K562 (cell line): ENCODE measurements at regions not wholly inside any gene's neighbourhood (a gene's known extent, or its start where the extent isn't known, plus 50 kb on each side); places are given as distances from the start of the nearest gene placed in this dataset.

Source experiments
- ATAC-seq: fragments of 200-7000 bp; cut with Tn5 transposase; 3 replicates; pipeline ENCODE4 v1.9.1; 2020; ENCODE audit warnings: moderate library complexity
- BruUV-seq: library from RNA; stranded (reverse); fragments of 400-500 nt; replicated peaks from 2 replicates; lab custom pipeline; 2021; lab: Mats Ljungman, UMichigan
- CTCF ChIA-PET: fragments of 300-600 bp; formaldehyde crosslinking; extraction: SDS; loops from one replicate; lab custom pipeline; 2021; ENCODE audit warnings: low intra/inter-chr PET ratio; lab: Yijun Ruan, JAX
- POLR2A ChIA-PET: fragments of 300-600, 350-650 bp; sonication (Branson Sonifier 250); formaldehyde crosslinking; extraction: SDS; loops from one replicate; lab custom pipeline; 2021; ENCODE audit warnings: antibody characterized with exemption, inconsistent platforms; lab: Yijun Ruan, JAX
- DNase-seq, 4 experiments: peaks; one replicate each; pipeline versions ENCODE4 v3.0.0 to v3.0.0-alpha.2; 2011 to 2018; ENCODE audit warnings: low spot score in 3 of 4, mixed read lengths in 3 of 4; ENCODE audit errors: extremely low read depth in 1 of 4
- FAIRE-seq: peaks from 2 replicates; lab custom pipeline; 2011; peaks lifted over from hg19 to GRCh38; lab: Jason Lieb, UNC
- H2AFZ ChIP-seq: 2 replicates; pipeline ENCODE4 v1.6.0; 2011; ENCODE audit warnings: low read depth, low read length, control low read depth, inconsistent platforms
- H3K27ac ChIP-seq: fragments of 200-600 bp; 3 replicates; pipeline ENCODE4 v1.8.0; 2011; ENCODE audit warnings: low read depth, mild to moderate bottlenecking, control low read depth, inconsistent platforms, low read length, moderate library complexity, mixed read lengths; ENCODE audit errors: extremely low read depth
- H3K27me3 ChIP-seq, 2 experiments: fragments of 300-600 bp in 1 of 2; 2 replicates in 1 of 2; 3 replicates in 1 of 2; pipeline versions ENCODE4 v1.6.0 to v1.8.0; 2011; ENCODE audit warnings: inconsistent platforms in 2 of 2, low read length in 2 of 2, mild to moderate bottlenecking in 1 of 2, mixed read lengths in 1 of 2, moderate library complexity in 1 of 2; ENCODE audit not compliant: control insufficient read depth in 2 of 2, insufficient read depth in 2 of 2
- H3K36me3 ChIP-seq: fragments of 300-600 bp; 3 replicates; pipeline ENCODE4 v1.8.0; 2011; ENCODE audit warnings: mild to moderate bottlenecking, low read length, inconsistent platforms; ENCODE audit not compliant: control insufficient read depth, insufficient read depth
- H3K4me1 ChIP-seq, 2 experiments: fragments of 200-600 bp in 1 of 2; replicated peaks in 1 of 2; 2 replicates in 1 of 2; 3 replicates in 1 of 2; pipeline versions ENCODE4 v1.5.1 to v1.8.0; 2011; ENCODE audit warnings: inconsistent platforms in 2 of 2, low read length in 2 of 2, mild to moderate bottlenecking in 1 of 2, mixed read lengths in 1 of 2, moderate library complexity in 1 of 2; ENCODE audit not compliant: control insufficient read depth in 2 of 2, insufficient read depth in 2 of 2
- H3K4me2 ChIP-seq: 2 replicates; pipeline ENCODE4 v1.6.1; 2011; ENCODE audit warnings: low read length, control low read depth, inconsistent platforms, mixed read lengths; ENCODE audit not compliant: insufficient read depth
- H3K4me3 ChIP-seq: fragments of 200-600 bp; sonication (generic), shearing (Covaris generic); 2 replicates; pipeline ENCODE4 v1.5.1; 2016; ENCODE audit warnings: control low read depth, inconsistent platforms
- H3K79me2 ChIP-seq: fragments of 200-600 bp; 3 replicates; pipeline ENCODE4 v1.8.0; 2011; ENCODE audit warnings: low read length, inconsistent platforms; ENCODE audit not compliant: control insufficient read depth, insufficient read depth
- H3K9ac ChIP-seq, 2 experiments: 2 replicates each; pipeline versions ENCODE4 v1.6.0 to v1.6.1; 2011; ENCODE audit warnings: low read depth in 2 of 2, low read length in 2 of 2, control low read depth in 1 of 2, inconsistent platforms in 1 of 2, mild to moderate bottlenecking in 1 of 2, mixed read lengths in 1 of 2; ENCODE audit not compliant: insufficient read depth in 1 of 2
- H3K9me1 ChIP-seq: one replicate; pipeline ENCODE4 v1.6.0; 2011; ENCODE audit warnings: inconsistent platforms, mild to moderate bottlenecking, low read length, moderate library complexity; ENCODE audit not compliant: control insufficient read depth, insufficient read depth
- H3K9me3 ChIP-seq: replicated peaks from 2 replicates; pipeline ENCODE4 v1.5.1; 2011; ENCODE audit warnings: low read depth, low read length, inconsistent platforms; ENCODE audit not compliant: control insufficient read depth, insufficient read depth
- H4K20me1 ChIP-seq: replicated peaks from 2 replicates; pipeline ENCODE4 v1.6.1; 2011; ENCODE audit warnings: low read length, inconsistent platforms, mixed read lengths; ENCODE audit not compliant: control insufficient read depth, insufficient read depth
- CSDE1 ChIP-seq, 2 experiments: fragments of 450-650 bp; IDR thresholded peaks; 2 replicates each; pipeline ENCODE4 v1.6.1; 2016; ENCODE audit warnings: mild to moderate bottlenecking in 1 of 2
- ELF2 ChIP-seq: fragments of 250-450 bp; sonication (Bioruptor Pico); IDR thresholded peaks from 2 replicates; pipeline ENCODE4 v1.5.0; 2021; ENCODE audit warnings: mild to moderate bottlenecking
- FOXA3 ChIP-seq, 2 experiments: fragments of 450-650 bp in 1 of 2; sonication (generic) in 1 of 2; formaldehyde crosslinking; IDR thresholded peaks in 1 of 2; conservative IDR thresholded peaks in 1 of 2; 2 replicates each; pipeline versions ENCODE4 v1.4.0 to v1.8.0; 2020 to 2022; ENCODE audit warnings: mild to moderate bottlenecking in 2 of 2, missing genetic modification reagents in 1 of 2
- HDAC1 ChIP-seq, 2 experiments: fragments of 450-650 bp; IDR thresholded peaks; 2 replicates each; pipeline ENCODE4 v1.6.1; 2016 to 2017; ENCODE audit warnings: inconsistent platforms in 1 of 2, mild to moderate bottlenecking in 1 of 2, moderate library complexity in 1 of 2
- ILF3 ChIP-seq: fragments of 450-650 bp; IDR thresholded peaks from 2 replicates; pipeline ENCODE4 v1.6.1; 2018; ENCODE audit warnings: antibody characterized with exemption, mild to moderate bottlenecking, moderate library complexity, borderline replicate concordance
- MYBL2 ChIP-seq, 2 experiments: fragments of 450-650 bp in 1 of 2; sonication (generic) in 1 of 2; formaldehyde crosslinking in 1 of 2; IDR thresholded peaks; 2 replicates each; pipeline versions ENCODE4 v1.6.1 to v1.8.1; 2017 to 2022; ENCODE audit warnings: borderline replicate concordance in 1 of 2, inconsistent platforms in 1 of 2, low read depth in 1 of 2, mild to moderate bottlenecking in 1 of 2, missing genetic modification reagents in 1 of 2, moderate library complexity in 1 of 2
- RCOR1 ChIP-seq, 2 experiments: IDR thresholded peaks; 2 replicates each; pipeline ENCODE4 v1.6.1; 2012; ENCODE audit warnings: low read depth in 2 of 2, low read length in 2 of 2, borderline replicate concordance in 1 of 2, improper control_type of control experiment in 1 of 2
- SRF ChIP-seq, 2 experiments: fragments of 250-450, 450-650 bp in 1 of 2; sonication (Bioruptor Pico) in 1 of 2; sonication (generic) in 1 of 2; formaldehyde crosslinking; IDR thresholded peaks; 2 replicates each; pipeline versions ENCODE4 v1.5.0 to v1.5.1; 2020 to 2022; ENCODE audit warnings: mild to moderate bottlenecking in 1 of 2, missing genetic modification reagents in 1 of 2
- WGBS: fragments of 100-300 bp; shearing (Covaris generic); methylation state at CpG from one replicate; pipeline ENCODE4 v1.1.6; 2016; ENCODE audit warnings: low coverage, mixed read lengths; ENCODE audit not compliant: insufficient coverage; ENCODE audit errors: missing lambda C conversion rate; 5-methylcytosine and 5-hydroxymethylcytosine counted together
- in situ Hi-C: fragments of 300-500 bp; cut with MboI; formaldehyde crosslinking; loops from 4 replicates; pipeline ENCODE4 v1.15.0; 2018; ENCODE audit warnings: inconsistent platforms, mixed read lengths
- intact Hi-C: fragments of 100-400 bp; cut with micrococcal nuclease; formaldehyde crosslinking; loops from 2 replicates; pipeline ENCODE4 v1.14.2; 2022
- TF ChIP-seq, protein P1 (sequence below): fragments of 250-450 bp; sonication (Bioruptor Pico); IDR thresholded peaks from 2 replicates; pipeline ENCODE4 v1.4.0; 2020; ENCODE audit warnings: mild to moderate bottlenecking, moderate library complexity
- TF ChIP-seq, protein P2 (sequence below): fragments of 450-650 bp; formaldehyde crosslinking; IDR thresholded peaks from 2 replicates; pipeline ENCODE4 v1.4.0; 2022; ENCODE audit warnings: missing genetic modification characterization

DNA sequence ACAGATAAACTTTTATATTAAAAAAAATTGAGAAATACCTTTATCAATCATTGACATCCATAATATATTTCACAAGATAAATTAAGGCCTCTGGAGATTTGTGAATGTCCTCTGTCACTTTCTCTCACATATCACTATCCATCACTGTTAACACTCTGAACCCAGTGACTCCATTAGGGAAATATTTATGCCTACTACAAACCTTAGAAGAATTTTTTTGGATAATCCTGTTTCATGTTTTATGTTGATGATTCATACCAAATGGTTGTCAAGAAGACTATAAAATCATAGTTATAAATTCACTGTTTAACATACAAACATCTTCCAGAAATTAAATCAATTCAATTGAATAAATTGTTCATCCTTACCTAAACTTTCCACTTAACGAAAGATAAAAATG is 357.6 kb upstream of the CDH10 start:
- no peak for ATAC-seq
- Histone ChIP-seq H3K9me3 (no peaks in the 10 kb centered on the region), H2AFZ (no peak overlapping the region), H3K9ac (no peak overlapping the region), H4K20me1 (no peaks in the 10 kb centered on the region), H3K9me1 (no peaks in the 10 kb centered on the region), H3K4me3 (no peak overlapping the region), H3K27me3 (no peaks in the 10 kb centered on the region), H3K36me3 (no peaks in the 10 kb centered on the region), H3K4me2 (no peak overlapping the region), H3K79me2 (no peaks in the 10 kb centered on the region), H3K27ac (no peak overlapping the region), H3K4me1 (no peaks in the 10 kb centered on the region)
- WGBS = 0% methylated on average over 1 of the region's 1 CpG
- DNase-seq = no peak
- BruUV-seq = no TSS peak
- CTCF ChIA-PET = no interaction called here
- in situ Hi-C loops = no loop called here
- FAIRE-seq = no peak
- TF ChIP-seq RCOR1 (IDR thresholded peaks at IDR 0.05; ENCODE audit: borderline replicate concordance in 1 of 2, low read depth in 2 of 2, low read length in 2 of 2) = no peak
- TF ChIP-seq CSDE1 (IDR thresholded peaks at IDR 0.05) = no peak
- no peak for TF ChIP-seq ILF3
- TF ChIP-seq ELF2 (CRISPR knock-in tag) = no peak
- TF ChIP-seq MYBL2 (IDR thresholded peaks at IDR 0.05; ENCODE audit: low read depth) = no peak
- no peak for TF ChIP-seq MYBL2 (CRISPR knock-in tag; IDR thresholded peaks at IDR 0.05; ENCODE audit: borderline replicate concordance)
- POLR2A ChIA-PET = no interaction called here
- intact Hi-C loops = no loop called here

DNA sequence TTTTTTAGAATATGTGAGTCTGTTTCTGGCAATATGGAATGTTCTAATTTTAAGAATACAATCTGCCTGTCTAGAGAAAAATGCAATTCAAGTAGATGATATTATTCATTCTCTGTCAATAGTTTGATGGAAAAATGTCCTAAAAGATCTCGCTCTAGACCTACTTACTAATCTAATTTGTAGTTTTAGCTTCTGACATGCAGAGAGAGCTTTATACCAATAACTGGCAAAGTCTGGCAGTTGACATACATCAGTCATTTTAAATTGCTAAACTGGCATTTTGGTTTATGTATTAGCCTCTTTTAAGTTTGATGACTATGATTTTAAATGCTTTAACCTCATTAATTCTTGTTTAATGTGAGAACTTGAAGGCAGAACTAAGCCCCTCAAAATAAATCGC is 355.0 kb upstream of the CDH10 start:
- H3K4me1 ChIP-seq = no peaks in the 10 kb centered on the region
- no peaks in the 10 kb centered on the region for H3K27me3 ChIP-seq
- H3K9me3 ChIP-seq = no peaks in the 10 kb centered on the region
- no peaks in the 10 kb centered on the region for H3K9me1 ChIP-seq
- CTCF ChIA-PET = no interaction called here
- no peak for FAIRE-seq
- no peak overlapping the region for H3K4me3 ChIP-seq
- no peak for DNase-seq
- H4K20me1 ChIP-seq = no peaks in the 10 kb centered on the region
- H3K79me2 ChIP-seq = no peaks in the 10 kb centered on the region
- BruUV-seq = no TSS peak
- 0% methylated on average over 2 of the region's 2 CpGs for WGBS
- no peak overlapping the region for H3K4me2 ChIP-seq
- no peaks in the 10 kb centered on the region for H3K36me3 ChIP-seq
- in situ Hi-C loops (no loop called here), intact Hi-C loops (no loop called here)
- ATAC-seq = no peak
- no peak overlapping the region for H3K9ac ChIP-seq
- H3K27ac ChIP-seq = no peak overlapping the region
- no peak overlapping the region for H2AFZ ChIP-seq
- POLR2A ChIA-PET = no interaction called here
- no peak for TF ChIP-seq FOXA3 (CRISPR knock-in tag; conservative IDR thresholded peaks at IDR 0.05 in 1 of 2, IDR thresholded peaks at IDR 0.05 in 1 of 2)
- TF ChIP-seq, protein P1, sequence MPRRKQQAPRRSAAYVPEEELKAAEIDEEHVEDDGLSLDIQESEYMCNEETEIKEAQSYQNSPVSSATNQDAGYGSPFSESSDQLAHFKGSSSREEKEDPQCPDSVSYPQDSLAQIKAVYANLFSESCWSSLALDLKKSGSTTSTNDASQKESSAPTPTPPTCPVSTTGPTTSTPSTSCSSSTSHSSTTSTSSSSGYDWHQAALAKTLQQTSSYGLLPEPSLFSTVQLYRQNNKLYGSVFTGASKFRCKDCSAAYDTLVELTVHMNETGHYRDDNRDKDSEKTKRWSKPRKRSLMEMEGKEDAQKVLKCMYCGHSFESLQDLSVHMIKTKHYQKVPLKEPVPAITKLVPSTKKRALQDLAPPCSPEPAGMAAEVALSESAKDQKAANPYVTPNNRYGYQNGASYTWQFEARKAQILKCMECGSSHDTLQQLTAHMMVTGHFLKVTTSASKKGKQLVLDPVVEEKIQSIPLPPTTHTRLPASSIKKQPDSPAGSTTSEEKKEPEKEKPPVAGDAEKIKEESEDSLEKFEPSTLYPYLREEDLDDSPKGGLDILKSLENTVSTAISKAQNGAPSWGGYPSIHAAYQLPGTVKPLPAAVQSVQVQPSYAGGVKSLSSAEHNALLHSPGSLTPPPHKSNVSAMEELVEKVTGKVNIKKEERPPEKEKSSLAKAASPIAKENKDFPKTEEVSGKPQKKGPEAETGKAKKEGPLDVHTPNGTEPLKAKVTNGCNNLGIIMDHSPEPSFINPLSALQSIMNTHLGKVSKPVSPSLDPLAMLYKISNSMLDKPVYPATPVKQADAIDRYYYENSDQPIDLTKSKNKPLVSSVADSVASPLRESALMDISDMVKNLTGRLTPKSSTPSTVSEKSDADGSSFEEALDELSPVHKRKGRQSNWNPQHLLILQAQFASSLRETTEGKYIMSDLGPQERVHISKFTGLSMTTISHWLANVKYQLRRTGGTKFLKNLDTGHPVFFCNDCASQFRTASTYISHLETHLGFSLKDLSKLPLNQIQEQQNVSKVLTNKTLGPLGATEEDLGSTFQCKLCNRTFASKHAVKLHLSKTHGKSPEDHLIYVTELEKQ (CRISPR knock-in tag) = no peak
- no peak for TF ChIP-seq SRF (CRISPR knock-in tag; IDR thresholded peaks at IDR 0.05)
- TF ChIP-seq HDAC1 (IDR thresholded peaks at IDR 0.05) = no peak
- TF ChIP-seq, protein P2, sequence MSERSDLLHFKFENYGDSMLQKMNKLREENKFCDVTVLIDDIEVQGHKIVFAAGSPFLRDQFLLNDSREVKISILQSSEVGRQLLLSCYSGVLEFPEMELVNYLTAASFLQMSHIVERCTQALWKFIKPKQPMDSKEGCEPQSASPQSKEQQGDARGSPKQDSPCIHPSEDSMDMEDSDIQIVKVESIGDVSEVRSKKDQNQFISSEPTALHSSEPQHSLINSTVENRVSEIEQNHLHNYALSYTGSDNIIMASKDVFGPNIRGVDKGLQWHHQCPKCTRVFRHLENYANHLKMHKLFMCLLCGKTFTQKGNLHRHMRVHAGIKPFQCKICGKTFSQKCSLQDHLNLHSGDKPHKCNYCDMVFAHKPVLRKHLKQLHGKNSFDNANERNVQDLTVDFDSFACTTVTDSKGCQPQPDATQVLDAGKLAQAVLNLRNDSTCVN (CRISPR knock-in tag) = no peak
